ENCODE measurements at regions not wholly inside any gene's neighbourhood (a gene's known extent, or its start where the extent isn't known, plus 50 kb on each side); places are given as distances from the start of the nearest gene placed in this dataset.

DNA sequence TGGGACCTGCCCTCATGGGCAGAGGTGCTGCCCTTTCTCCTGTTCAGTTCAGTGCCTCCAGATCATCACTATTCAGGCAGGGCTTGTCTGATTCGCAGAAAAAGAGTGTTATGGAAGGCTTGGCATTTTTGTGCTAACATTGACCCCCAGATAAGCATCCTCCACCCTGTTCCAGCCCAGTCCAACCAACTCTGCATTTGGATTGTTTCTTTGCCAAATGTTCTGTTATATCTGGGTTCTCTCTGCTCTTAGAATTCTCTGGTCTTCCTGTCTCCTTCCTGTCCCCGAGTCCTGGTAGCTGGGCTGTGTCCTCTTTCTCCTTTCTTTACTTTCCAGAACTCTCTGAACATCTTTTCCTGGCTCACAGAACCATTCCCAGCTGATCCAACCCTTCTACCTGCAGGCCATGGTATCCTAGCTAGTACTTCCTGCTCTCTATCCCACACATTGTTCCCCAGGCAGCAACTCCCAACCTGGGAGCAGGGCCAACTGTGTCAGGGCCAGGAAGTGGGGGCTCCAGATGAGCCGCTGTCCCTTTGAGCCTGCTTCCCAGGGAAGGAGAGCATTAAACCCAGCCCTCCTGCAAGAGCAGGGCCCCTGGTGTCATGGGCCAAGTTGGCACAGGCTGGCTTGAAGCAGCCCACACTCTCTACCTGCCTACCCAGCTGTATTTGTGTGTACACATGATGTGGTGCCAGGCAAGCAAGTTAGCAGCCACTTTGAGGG is 280.7 kb upstream of the CADM1 start:
- H3K4me1 Mint-ChIP-seq = no peaks in the 10 kb centered on the region
- H3K36me3 Mint-ChIP-seq = no peaks in the 10 kb centered on the region
- no peak overlapping the region for H3K27ac ChIP-seq (ENCODE audit: low read length)
- no peak overlapping the region for H3K4me3 Mint-ChIP-seq
- no peaks in the 10 kb centered on the region for H3K4me1 ChIP-seq (ENCODE audit: control insufficient read depth, insufficient read depth, low read length)
- no peaks in the 10 kb centered on the region for H3K9me3 ChIP-seq (ENCODE audit: control insufficient read depth, insufficient read depth, low read length)
- intact Hi-C loops (cut with micrococcal nuclease) = no loop called here
- H3K4me3 ChIP-seq (ENCODE audit: low read length) = no peak overlapping the region
- no peaks in the 10 kb centered on the region for H3K27me3 ChIP-seq (ENCODE audit: control insufficient read depth, insufficient read depth, low read length)
- no peak overlapping the region for H3K27ac Mint-ChIP-seq
- TF ChIP-seq, protein P1, sequence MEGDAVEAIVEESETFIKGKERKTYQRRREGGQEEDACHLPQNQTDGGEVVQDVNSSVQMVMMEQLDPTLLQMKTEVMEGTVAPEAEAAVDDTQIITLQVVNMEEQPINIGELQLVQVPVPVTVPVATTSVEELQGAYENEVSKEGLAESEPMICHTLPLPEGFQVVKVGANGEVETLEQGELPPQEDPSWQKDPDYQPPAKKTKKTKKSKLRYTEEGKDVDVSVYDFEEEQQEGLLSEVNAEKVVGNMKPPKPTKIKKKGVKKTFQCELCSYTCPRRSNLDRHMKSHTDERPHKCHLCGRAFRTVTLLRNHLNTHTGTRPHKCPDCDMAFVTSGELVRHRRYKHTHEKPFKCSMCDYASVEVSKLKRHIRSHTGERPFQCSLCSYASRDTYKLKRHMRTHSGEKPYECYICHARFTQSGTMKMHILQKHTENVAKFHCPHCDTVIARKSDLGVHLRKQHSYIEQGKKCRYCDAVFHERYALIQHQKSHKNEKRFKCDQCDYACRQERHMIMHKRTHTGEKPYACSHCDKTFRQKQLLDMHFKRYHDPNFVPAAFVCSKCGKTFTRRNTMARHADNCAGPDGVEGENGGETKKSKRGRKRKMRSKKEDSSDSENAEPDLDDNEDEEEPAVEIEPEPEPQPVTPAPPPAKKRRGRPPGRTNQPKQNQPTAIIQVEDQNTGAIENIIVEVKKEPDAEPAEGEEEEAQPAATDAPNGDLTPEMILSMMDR (IDR thresholded peaks at IDR 0.05) = no peak
- no peaks in the 10 kb centered on the region for H3K36me3 ChIP-seq (ENCODE audit: control insufficient read depth, insufficient read depth, low read length)
- ATAC-seq (no peak), DNase-seq (no peak)
- H3K27me3 Mint-ChIP-seq (ENCODE audit: low read depth in 2 of 2) = peaks cover 0 to 9% of the 10 kb centered on the region in 2 donors
- H3K9me3 Mint-ChIP-seq = peaks cover 3 to 8% of the 10 kb centered on the region in 2 donors
- WGBS (ENCODE audit: insufficient coverage) = 63% methylated on average over 3 of the region's 3 CpGs

GRCh38 chr11:115780646-115781362 is 276.6 kb upstream of the CADM1 start:
- Histone ChIP-seq H3K4me3 (ENCODE audit: low read length) (no peak overlapping the region), H3K4me1 (ENCODE audit: control insufficient read depth, insufficient read depth, low read length) (no peaks in the 10 kb centered on the region), H3K27ac (ENCODE audit: low read length) (no peak overlapping the region), H3K9me3 (ENCODE audit: control insufficient read depth, insufficient read depth, low read length) (no peaks in the 10 kb centered on the region), H3K36me3 (ENCODE audit: control insufficient read depth, insufficient read depth, low read length) (no peaks in the 10 kb centered on the region), H3K27me3 (ENCODE audit: control insufficient read depth, insufficient read depth, low read length) (no peaks in the 10 kb centered on the region)
- intact Hi-C loops (cut with micrococcal nuclease) = no loop called here
- DNase-seq = no peak
- no peak overlapping the region for H3K4me3 Mint-ChIP-seq
- H3K4me1 Mint-ChIP-seq = no peaks in the 10 kb centered on the region
- no peaks in the 10 kb centered on the region for H3K36me3 Mint-ChIP-seq
- no peak overlapping the region for H3K27ac Mint-ChIP-seq
- peaks cover 0 to 3% of the 10 kb centered on the region in 2 donors for H3K27me3 Mint-ChIP-seq (ENCODE audit: low read depth in 2 of 2)
- TF ChIP-seq, protein P1 (IDR thresholded peaks at IDR 0.05) = no peak
- 48% methylated on average over 8 of the region's 9 CpGs for WGBS (ENCODE audit: insufficient coverage)
- H3K9me3 Mint-ChIP-seq = peaks cover 0 to 3% of the 10 kb centered on the region in 2 donors
- ATAC-seq = no peak

- H3K36me3 ChIP-seq (ENCODE audit: control insufficient read depth, insufficient read depth, low read length) = no peaks in the 10 kb centered on the region
- no peaks in the 10 kb centered on the region for H3K27me3 ChIP-seq (ENCODE audit: control insufficient read depth, insufficient read depth, low read length)
- Mint-ChIP-seq H3K9me3 (peaks cover 0 to 3% of the 10 kb centered on the region in 2 donors), H3K4me3 (no peak overlapping the region), H3K4me1 (no peaks in the 10 kb centered on the region), H3K27me3 (ENCODE audit: low read depth in 2 of 2) (no peaks in the 10 kb centered on the region), H3K27ac (no peak overlapping the region), H3K36me3 (no peaks in the 10 kb centered on the region)
- intact Hi-C loops (cut with micrococcal nuclease) = no loop called here
- H3K4me1 ChIP-seq (ENCODE audit: control insufficient read depth, insufficient read depth, low read length) = no peaks in the 10 kb centered on the region
- no peaks in the 10 kb centered on the region for H3K9me3 ChIP-seq (ENCODE audit: control insufficient read depth, insufficient read depth, low read length)
- 64% methylated on average over 1 of the region's 2 CpGs for WGBS (ENCODE audit: insufficient coverage)
- TF ChIP-seq, protein P1 (IDR thresholded peaks at IDR 0.05) = no peak
- no peak overlapping the region for H3K4me3 ChIP-seq (ENCODE audit: low read length)
- no peak for DNase-seq
- ATAC-seq = no peak
- no peak overlapping the region for H3K27ac ChIP-seq (ENCODE audit: low read length)
Observed at GRCh38 chr11:115778928-115779650, 274.9 kb upstream of the CADM1 start.
